SU-DHL-6 (cell line): ENCODE measurements at regions not wholly inside any gene's neighbourhood (a gene's known extent, or its start where the extent isn't known, plus 50 kb on each side); places are given as distances from the start of the nearest gene placed in this dataset.

Experiments
- EZH2phosphoT487 ChIP-seq: fragments of 200-600 bp; sonication (generic), shearing (Covaris generic); conservative IDR thresholded peaks from 2 replicates; pipeline ENCODE4 v1.6.1; 2018; ENCODE audit warnings: mild to moderate bottlenecking, antibody characterized with exemption, low read length, moderate library complexity, mixed read lengths
- TF ChIP-seq, protein P1 (sequence below): fragments of 200-600 bp; sonication (generic); IDR thresholded peaks from one replicate; pipeline ENCODE4 v1.5.1; 2017; ENCODE audit warnings: antibody characterized with exemption, mild to moderate bottlenecking, low read length, moderate library complexity; ENCODE audit not compliant: insufficient read depth, poor library complexity, severe bottlenecking

DNA sequence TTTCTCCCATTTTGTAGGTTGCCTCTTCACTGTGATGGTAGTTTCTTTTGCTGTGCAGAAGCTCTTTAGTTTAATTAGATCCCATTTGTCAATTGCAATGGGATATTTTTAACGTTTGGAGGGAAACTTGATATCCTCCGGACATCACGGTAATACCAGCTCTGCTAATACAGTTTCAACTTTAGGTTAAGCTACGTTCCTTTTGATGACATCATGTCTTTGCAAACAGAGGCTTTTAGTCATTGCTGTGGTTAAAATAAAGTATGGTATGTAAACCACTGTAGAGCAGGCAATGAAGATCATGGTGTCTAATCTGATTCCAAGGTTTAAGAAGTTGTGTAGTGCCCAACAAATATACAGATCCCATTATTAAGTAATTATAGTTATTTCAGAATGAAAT lies 168.0 kb upstream of the CHD6 start:
- TF ChIP-seq, protein P1, sequence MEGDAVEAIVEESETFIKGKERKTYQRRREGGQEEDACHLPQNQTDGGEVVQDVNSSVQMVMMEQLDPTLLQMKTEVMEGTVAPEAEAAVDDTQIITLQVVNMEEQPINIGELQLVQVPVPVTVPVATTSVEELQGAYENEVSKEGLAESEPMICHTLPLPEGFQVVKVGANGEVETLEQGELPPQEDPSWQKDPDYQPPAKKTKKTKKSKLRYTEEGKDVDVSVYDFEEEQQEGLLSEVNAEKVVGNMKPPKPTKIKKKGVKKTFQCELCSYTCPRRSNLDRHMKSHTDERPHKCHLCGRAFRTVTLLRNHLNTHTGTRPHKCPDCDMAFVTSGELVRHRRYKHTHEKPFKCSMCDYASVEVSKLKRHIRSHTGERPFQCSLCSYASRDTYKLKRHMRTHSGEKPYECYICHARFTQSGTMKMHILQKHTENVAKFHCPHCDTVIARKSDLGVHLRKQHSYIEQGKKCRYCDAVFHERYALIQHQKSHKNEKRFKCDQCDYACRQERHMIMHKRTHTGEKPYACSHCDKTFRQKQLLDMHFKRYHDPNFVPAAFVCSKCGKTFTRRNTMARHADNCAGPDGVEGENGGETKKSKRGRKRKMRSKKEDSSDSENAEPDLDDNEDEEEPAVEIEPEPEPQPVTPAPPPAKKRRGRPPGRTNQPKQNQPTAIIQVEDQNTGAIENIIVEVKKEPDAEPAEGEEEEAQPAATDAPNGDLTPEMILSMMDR = no peak
- TF ChIP-seq EZH2phosphoT487 = no peak
